ENCODE measurements at regions not wholly inside any gene's neighbourhood (a gene's known extent, or its start where the extent isn't known, plus 50 kb on each side); places are given as distances from the start of the nearest gene placed in this dataset.

GRCh38 chr14:27389402-27389801 is 791.6 kb upstream of the NOVA1 start:
- no peak for DNase-seq (ENCODE audit: low spot score)
- in situ Hi-C loops (cut with MboI; ENCODE audit: low pct_unique_long_range_greater_than_20kb, low sequenced_read_pairs, unreplicated experiment): no loop called here
- TF ChIP-seq, protein P1, sequence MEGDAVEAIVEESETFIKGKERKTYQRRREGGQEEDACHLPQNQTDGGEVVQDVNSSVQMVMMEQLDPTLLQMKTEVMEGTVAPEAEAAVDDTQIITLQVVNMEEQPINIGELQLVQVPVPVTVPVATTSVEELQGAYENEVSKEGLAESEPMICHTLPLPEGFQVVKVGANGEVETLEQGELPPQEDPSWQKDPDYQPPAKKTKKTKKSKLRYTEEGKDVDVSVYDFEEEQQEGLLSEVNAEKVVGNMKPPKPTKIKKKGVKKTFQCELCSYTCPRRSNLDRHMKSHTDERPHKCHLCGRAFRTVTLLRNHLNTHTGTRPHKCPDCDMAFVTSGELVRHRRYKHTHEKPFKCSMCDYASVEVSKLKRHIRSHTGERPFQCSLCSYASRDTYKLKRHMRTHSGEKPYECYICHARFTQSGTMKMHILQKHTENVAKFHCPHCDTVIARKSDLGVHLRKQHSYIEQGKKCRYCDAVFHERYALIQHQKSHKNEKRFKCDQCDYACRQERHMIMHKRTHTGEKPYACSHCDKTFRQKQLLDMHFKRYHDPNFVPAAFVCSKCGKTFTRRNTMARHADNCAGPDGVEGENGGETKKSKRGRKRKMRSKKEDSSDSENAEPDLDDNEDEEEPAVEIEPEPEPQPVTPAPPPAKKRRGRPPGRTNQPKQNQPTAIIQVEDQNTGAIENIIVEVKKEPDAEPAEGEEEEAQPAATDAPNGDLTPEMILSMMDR (IDR thresholded peaks at IDR 0.05; ENCODE audit: extremely low read depth, insufficient read depth, missing control alignments): no peak

- no peak for DNase-seq (ENCODE audit: low spot score)
- TF ChIP-seq, protein P1 (IDR thresholded peaks at IDR 0.05; ENCODE audit: extremely low read depth, insufficient read depth, missing control alignments): no peak
- in situ Hi-C loops (cut with MboI; ENCODE audit: low pct_unique_long_range_greater_than_20kb, low sequenced_read_pairs, unreplicated experiment): no loop called here
These were observed 792.3 kb upstream of the NOVA1 start for GRCh38 chr14:27390155-27390554.

DNA sequence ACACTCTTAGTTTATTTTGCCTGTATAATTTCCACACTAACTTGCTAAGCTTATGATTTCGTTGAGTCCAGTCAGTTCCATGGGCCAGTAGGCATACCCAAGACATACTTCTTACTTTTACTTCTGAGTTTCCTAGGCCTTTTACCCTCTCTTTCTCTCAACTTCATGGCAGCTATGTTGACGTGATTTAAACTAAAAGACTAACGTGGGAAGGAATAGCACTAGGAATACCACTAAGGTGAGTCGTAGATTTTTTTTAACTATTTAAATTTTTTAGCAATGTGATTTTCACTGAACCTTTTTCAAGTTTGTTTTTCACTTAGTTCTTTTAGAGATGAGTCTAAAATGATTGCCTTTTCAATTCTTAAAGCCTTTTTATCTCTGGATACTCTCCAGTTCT is 793.5 kb upstream of the NOVA1 start:
- DNase-seq (ENCODE audit: low spot score): no peak
- TF ChIP-seq, protein P1 (IDR thresholded peaks at IDR 0.05; ENCODE audit: extremely low read depth, insufficient read depth, missing control alignments): no peak
- in situ Hi-C loops (cut with MboI; ENCODE audit: low pct_unique_long_range_greater_than_20kb, low sequenced_read_pairs, unreplicated experiment): no loop called here

DNA sequence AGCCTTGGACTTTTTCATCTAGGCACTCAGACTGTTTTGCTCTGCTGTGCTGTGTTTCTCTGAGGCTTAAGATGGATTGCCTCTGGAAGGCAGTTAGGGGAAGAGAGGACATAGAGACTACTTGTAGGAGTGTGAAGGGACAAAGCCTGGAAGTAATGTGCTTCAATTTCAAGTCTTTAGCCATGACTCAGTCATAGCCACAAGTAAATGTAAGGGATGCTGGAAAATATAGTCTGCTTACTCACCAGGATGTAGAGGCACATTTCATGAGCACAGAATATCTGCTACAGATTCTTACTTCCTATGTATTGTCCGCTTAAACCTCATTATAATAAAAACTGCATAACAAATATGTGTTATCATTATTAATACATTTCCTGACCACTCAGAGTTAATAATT is 794.3 kb upstream of the NOVA1 start:
- DNase-seq (ENCODE audit: low spot score): no peak
- in situ Hi-C loops (cut with MboI; ENCODE audit: low pct_unique_long_range_greater_than_20kb, low sequenced_read_pairs, unreplicated experiment): no loop called here
- TF ChIP-seq, protein P1 (IDR thresholded peaks at IDR 0.05; ENCODE audit: extremely low read depth, insufficient read depth, missing control alignments): no peak

- TF ChIP-seq, protein P1 (IDR thresholded peaks at IDR 0.05; ENCODE audit: extremely low read depth, insufficient read depth, missing control alignments): no peak
- no peak for DNase-seq (ENCODE audit: low spot score)
- in situ Hi-C loops (cut with MboI; ENCODE audit: low pct_unique_long_range_greater_than_20kb, low sequenced_read_pairs, unreplicated experiment): no loop called here
These were observed 812.1 kb upstream of the NOVA1 start for GRCh38 chr14:27409944-27410343.

GRCh38 chr14:27410981-27411380 is 813.1 kb upstream of the NOVA1 start:
- no peak for DNase-seq (ENCODE audit: low spot score)
- in situ Hi-C loops (cut with MboI; ENCODE audit: low pct_unique_long_range_greater_than_20kb, low sequenced_read_pairs, unreplicated experiment): no loop called here
- TF ChIP-seq, protein P1 (IDR thresholded peaks at IDR 0.05; ENCODE audit: extremely low read depth, insufficient read depth, missing control alignments): no peak

GRCh38 chr14:27427796-27428195 is 830.0 kb upstream of the NOVA1 start:
- TF ChIP-seq, protein P1 (IDR thresholded peaks at IDR 0.05; ENCODE audit: extremely low read depth, insufficient read depth, missing control alignments): no peak
- DNase-seq (ENCODE audit: low spot score): no peak
- in situ Hi-C loops (cut with MboI; ENCODE audit: low pct_unique_long_range_greater_than_20kb, low sequenced_read_pairs, unreplicated experiment): no loop called here
